22Rv1 (cell line): ENCODE measurements at regions not wholly inside any gene's neighbourhood (a gene's known extent, or its start where the extent isn't known, plus 50 kb on each side); places are given as distances from the start of the nearest gene placed in this dataset.

Experiments
- CTCF ChIP-seq: fragments of 450-650 bp; IDR thresholded peaks from 2 replicates; pipeline ENCODE4 v1.5.1; 2017; ENCODE audit warnings: mild to moderate bottlenecking
- ZFX ChIP-seq: fragments of 450-650 bp; IDR thresholded peaks from 2 replicates; pipeline ENCODE4 v1.6.1; 2017; ENCODE audit warnings: antibody characterized with exemption, borderline replicate concordance

GRCh38 chr5:54738973-54739367 is 221.4 kb downstream of the SNX18 start:
- no peak for TF ChIP-seq CTCF
- no peak for TF ChIP-seq ZFX
